NCI-H748 treated with DMSO at 0.1 percent for 48 hours (cell line): ENCODE measurements at regions not wholly inside any gene's neighbourhood (a gene's known extent, or its start where the extent isn't known, plus 50 kb on each side); places are given as distances from the start of the nearest gene placed in this dataset.
"Not testable (repeated sequence)": the region's sequence is repeated elsewhere in the genome, so short reads cannot be mapped to it uniquely, and the experiment has no call there.

Experiments used
- DNase-seq: peaks from one replicate; lab custom pipeline; 2025; lab: John Stamatoyannopoulos, UW

GRCh38 chr6:145274083-145274482 is 461.2 kb downstream of the EPM2A start:
- DNase-seq = no peak

GRCh38 chr6:145275019-145275418 is 460.3 kb downstream of the EPM2A start:
- DNase-seq = no peak

GRCh38 chr6:145275787-145276186 is 459.5 kb downstream of the EPM2A start:
- DNase-seq = no peak

GRCh38 chr6:145276756-145277155 is 458.6 kb downstream of the EPM2A start:
- no peak for DNase-seq

- DNase-seq = no peak
Observed at GRCh38 chr6:145277358-145278086, 457.8 kb downstream of the EPM2A start.

- no peak for DNase-seq
Observed at GRCh38 chr6:145278163-145278807, 457.0 kb downstream of the EPM2A start.

- no peak for DNase-seq
Observed at GRCh38 chr6:145279551-145279950, 455.8 kb downstream of the EPM2A start.

- no peak for DNase-seq
Observed at GRCh38 chr6:145279993-145280392, 455.3 kb downstream of the EPM2A start.

GRCh38 chr6:145283209-145283608 is 452.1 kb downstream of the EPM2A start:
- DNase-seq = not testable (repeated sequence)

- no peak for DNase-seq
Observed at GRCh38 chr6:145283856-145284255, 451.5 kb downstream of the EPM2A start.

GRCh38 chr6:145286916-145287315 is 448.4 kb downstream of the EPM2A start:
- no peak for DNase-seq

- no peak for DNase-seq
Observed at GRCh38 chr6:145289573-145289972, 445.7 kb downstream of the EPM2A start.

- DNase-seq = no peak
Observed at GRCh38 chr6:145290122-145290521, 445.2 kb downstream of the EPM2A start.

- no peak for DNase-seq
Observed at GRCh38 chr6:145292066-145292465, 443.3 kb downstream of the EPM2A start.

- no peak for DNase-seq
Observed at GRCh38 chr6:145294942-145295341, 440.4 kb downstream of the EPM2A start.

GRCh38 chr6:145295746-145296145 is 439.6 kb downstream of the EPM2A start:
- DNase-seq = no peak

- no peak for DNase-seq
Observed at GRCh38 chr6:145305670-145306069, 429.6 kb downstream of the EPM2A start.

- no peak for DNase-seq
Observed at GRCh38 chr6:145306489-145306888, 428.8 kb downstream of the EPM2A start.

- peak; percentile 57 for DNase-seq
Observed at GRCh38 chr6:145309842-145310535, 425.3 kb downstream of the EPM2A start.

- no peak for DNase-seq
Observed at GRCh38 chr6:145312481-145312880, 422.8 kb downstream of the EPM2A start.

- DNase-seq = no peak
Observed at GRCh38 chr6:145313041-145313855, 422.1 kb downstream of the EPM2A start.

- DNase-seq = no peak
Observed at GRCh38 chr6:145315982-145316600, 419.2 kb downstream of the EPM2A start.
